T1000 (cell line): ENCODE measurements at regions not wholly inside any gene's neighbourhood (a gene's known extent, or its start where the extent isn't known, plus 50 kb on each side); places are given as distances from the start of the nearest gene placed in this dataset.
"Not testable (repeated sequence)": the region's sequence is repeated elsewhere in the genome, so short reads cannot be mapped to it uniquely, and the experiment has no call there.

Source experiments
- DNase-seq: peaks from one replicate; lab custom pipeline; 2025; ENCODE audit warnings: mixed read lengths; lab: John Stamatoyannopoulos, UW

DNA sequence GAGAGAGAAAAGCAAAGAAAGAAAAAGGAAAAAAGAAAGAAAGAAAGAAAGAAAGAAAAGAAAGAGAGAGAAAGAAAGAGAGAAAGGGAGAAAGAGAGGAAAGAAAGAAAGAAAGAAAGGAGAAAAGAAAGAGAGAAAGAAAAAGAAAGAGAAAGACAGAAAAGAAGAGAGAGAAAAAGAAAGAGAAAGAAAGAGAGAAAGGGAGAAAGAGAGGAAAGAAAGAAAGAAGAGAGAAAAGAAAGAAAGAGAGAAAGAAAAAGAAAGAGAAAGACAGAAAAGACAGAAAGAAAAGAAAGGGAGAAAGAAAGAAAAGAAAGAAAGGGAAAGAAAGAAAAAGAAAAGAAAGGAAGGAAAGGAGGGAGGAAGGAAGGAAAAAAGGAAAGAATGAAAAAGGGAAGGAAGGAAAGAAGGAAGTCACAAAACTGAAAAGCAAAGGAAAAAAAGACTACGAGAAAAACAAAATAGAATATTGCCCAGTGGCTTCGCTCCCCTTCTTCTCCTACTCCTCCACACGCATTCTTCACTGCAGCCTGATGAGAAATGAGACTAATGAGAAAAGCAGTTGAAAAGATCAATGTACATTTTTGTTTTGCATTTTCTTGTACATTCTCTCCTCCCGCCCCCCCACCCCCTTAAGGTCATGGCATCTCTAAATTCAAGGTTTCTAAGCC is 170.0 kb downstream of the SOD2 start:
- DNase-seq, result no peak

DNA sequence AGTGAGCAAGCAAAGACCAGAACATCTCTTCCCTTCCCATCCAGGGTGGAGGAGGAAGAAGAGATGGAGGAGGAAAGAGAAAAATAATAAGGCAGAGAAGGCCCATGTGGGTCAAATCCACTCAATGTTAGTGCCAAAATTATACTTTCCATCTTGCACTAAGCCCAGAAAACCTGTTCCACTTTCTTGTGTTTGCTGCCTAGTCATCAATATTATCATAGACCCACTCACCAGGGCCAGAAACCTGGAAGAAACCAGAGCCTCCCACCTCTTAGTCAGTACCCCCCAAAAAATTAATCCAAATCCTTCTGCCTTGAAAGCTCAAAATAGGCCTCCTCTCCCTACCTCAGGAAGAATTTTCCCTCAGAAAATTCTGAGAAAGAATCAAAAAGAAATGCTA is 171.1 kb downstream of the SOD2 start:
- DNase-seq, result no peak

DNA sequence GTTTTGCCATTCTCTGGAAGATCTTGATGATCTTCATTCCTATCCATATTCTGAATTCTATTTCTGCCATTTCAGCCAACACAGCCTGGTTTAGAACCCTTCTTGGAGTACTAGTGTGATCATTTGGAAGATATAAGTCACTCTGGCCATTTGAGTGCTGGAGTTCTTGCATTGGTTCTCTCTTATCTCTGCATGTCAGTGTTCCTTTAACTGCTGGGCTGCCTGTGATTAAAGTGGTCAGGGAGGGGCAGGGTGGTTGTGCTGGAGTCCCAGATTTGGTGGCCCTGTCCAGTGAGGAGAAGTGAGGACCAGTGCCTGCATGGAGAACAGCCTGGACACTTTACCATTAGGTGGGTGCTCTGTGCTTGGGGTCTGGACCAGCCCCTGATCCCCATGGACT is 173.0 kb downstream of the SOD2 start:
- no peak for DNase-seq

DNA sequence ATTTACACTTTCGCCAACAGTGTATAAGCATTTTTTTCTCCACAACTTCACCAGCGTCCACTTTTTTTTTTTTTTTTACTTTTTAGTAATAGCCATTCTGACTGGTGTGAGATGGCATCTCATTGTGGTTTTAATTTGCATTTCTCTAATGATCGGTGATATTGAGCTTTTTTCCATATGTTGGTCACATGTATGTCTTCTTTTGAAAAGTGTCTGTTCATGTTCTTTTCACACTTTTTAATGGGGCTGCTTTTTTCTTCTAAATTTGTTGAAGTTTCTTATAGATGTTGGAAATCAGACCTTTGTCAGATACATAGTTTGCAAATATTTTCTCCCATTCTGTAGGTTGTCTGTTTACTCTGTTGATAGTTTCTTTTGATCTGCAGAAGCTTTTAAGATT is 177.2 kb downstream of the SOD2 start:
- DNase-seq, result not testable (repeated sequence)

DNA sequence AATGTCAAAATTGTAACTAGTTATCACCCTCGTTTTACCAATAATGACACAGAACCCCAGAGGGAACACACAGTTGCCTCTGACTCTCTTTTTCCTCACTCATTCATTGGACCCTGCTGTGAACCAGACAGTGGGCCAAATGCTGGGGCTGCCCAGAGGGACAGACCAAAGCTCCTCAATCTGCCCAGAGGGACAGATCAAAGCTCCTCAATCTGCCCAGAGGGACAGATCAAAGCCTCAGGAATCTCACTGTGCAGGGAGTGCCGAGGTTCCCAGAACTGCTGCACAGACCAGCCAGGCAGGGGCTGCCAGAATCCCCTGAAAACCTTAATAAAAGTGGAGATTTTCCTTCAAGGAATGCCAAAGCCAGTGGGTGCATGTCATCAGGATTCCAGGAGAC is 179.1 kb downstream of the SOD2 start:
- DNase-seq, result peak; percentile 11

DNA sequence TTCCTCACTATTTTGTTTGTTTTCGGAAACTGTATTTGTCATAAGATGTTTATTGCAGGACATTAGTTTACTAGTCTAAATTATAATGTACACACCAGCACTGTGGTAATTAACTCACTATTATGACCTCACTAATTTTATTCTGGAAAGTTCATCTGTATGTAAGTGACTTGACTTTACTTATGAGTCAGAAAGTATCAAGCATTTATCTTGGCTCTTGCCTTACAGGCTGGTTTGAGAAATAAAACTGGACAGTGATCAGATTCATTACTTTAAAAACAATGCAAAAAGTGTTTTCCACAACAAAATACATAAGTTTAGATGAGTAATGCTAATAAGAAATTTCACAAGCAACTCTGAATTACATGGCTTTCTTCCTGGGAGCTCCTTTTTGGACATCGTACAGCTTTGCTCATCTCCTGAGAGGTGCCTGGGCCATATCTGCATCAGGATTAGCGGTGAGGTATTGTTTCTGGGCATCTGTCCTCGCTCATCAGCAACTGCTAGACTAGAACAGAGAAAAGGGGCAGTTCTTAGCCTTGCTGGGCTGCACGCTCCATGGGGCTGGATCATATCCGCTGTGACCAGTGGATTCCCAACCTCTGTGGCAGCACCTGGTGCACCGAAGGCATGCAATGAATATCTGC is 179.8 kb downstream of the SOD2 start:
- DNase-seq, result no peak

DNA sequence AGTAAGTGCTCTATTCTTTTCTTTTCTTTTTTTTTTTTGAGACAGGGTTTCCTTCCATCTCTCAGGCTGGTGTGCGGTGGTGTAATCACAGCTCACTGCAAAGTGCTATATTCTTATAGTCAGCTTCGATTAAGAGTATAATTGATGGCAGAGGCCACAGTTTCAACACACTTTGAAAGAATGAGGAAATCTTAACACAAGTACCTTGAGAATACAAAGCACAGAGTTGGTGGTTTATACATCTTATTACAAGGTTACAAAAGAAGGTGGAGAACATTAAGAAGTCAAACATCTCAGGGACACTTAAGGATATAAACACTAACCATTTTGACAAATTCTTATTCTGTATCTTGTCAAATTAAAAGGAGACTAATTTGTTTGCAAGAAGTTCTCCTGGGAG is 180.5 kb downstream of the SOD2 start:
- no peak for DNase-seq

DNA sequence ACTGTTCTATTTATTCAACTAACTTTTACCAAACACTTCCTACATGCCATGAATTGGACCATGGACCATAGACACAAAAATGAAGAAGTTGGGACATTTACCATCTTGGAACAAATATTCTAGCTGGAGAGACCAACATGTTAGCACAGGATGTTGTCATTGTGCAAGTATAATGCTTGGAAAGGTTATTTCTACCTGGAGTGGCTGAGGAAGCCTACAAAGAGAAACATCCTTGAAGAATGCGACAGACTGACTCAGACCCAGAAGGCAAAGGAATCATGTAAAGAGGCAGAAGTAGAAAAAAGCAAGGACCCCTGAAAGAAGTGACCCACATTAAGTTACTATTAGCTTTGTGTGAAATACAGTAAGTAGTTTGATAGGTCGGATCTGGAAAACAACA is 180.9 kb downstream of the SOD2 start:
- no peak for DNase-seq

DNA sequence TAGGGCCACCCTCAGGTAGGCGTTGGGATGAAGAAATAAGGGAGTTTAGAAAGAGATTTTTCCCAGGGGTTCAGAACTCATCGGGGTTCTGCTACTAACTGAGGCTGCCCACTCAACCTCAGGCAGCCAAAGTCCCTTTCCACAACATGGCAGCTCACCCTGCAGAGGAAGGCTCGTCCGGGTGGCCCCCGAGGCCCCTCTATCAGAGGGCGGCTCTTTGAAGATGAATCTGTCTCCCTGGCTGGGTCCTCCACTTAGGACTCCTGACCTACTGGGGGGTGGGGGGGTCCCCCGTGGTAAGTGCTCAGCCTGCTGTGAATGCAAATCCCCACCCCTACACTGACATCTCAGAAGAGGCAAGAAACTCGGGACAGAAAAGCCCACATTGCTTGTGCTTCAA is 182.9 kb downstream of the SOD2 start:
- no peak for DNase-seq

DNA sequence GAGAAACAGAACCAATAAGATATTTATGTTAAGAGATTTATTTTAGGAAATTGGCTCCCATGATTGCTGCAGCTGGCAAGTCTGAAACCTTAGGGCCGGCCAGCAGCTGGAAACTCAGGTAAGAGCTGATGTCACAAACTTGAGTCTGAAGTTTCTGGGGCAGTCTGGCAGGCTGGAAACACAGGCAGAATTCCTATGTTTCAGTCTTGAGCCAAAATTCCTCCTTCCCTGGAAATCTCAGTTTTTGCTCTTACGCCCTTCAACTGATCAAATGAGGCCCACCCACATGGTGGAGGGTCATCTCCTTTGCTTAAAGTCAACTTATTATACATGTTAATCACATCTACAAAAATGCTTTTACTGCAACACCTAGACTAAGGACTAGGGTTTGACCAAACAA is 184.1 kb downstream of the SOD2 start:
- no peak for DNase-seq

DNA sequence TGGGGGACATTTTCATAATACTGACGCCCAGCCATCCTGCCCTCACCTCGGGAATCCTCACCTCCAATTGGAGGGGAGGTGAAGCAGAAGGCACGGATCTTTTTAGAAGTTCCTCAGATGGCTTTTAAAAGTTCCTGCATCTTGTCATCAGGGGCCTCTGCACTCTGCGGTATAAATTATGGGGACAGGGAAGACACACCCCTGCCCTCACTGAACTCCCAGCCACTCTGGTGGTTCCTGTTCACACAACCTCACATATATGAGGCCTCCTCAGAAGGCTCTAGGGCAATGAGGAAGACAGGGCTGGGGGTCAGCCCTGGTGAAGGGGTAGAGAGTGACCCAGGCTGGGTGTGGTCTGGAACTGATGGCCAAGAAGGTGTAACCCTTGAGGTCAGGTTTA is 187.0 kb downstream of the SOD2 start:
- no peak for DNase-seq

DNA sequence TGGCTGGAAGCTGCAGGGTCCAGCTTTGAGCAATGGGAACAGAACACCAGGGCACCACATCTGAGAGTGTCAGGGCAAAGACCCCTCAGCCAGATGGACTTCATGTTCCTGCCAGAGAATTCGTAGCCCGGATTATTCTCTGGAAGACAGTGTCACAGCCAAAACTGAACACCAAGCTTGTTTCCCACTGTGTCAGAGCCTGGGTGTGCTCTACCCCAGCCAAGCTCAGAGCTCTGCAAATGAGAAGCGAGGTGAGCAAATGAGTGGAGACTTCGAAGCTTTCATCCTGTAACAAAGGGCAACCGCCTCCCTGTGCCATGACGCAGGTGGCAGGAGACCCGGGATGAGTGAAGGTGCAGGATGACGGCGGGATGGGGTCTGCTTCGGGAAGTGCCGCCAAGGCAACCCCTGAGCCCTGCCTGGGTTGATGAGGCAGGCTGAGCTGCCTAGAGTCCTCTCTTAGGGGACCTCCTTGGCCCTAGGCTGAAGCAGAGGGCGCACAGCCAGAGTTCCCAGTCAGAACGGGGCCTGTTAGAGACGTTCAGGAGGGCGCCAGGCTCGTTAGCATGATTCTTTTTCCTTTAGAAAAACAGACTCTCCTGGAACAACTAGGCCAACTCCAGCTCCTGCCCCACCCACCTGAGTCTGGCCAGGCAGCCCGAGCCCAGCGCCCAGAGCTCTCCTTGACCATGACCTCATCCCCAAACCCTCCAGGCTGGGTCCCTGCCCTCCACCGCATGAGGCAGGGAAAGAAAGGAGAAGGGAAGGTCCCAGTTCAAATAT is 187.7 kb downstream of the SOD2 start:
- no peak for DNase-seq

DNA sequence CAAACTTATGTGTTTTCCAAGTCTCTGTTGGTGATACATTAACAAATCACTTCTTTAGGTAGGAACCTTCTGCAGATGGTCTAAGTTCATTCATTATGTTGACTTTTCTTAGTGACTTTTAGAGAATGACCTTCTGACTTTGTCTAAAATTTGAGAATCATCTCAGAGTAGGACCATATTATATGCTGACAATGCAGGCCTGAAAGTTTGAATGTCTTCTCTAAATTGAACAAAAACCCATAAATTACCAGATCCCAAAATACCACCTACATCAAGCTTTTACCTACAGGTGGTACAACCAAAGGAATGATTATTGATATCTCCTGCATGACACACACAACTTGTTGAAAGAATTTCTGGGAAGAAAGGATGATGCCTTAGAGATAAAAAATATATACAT is 191.5 kb downstream of the SOD2 start:
- no peak for DNase-seq

DNA sequence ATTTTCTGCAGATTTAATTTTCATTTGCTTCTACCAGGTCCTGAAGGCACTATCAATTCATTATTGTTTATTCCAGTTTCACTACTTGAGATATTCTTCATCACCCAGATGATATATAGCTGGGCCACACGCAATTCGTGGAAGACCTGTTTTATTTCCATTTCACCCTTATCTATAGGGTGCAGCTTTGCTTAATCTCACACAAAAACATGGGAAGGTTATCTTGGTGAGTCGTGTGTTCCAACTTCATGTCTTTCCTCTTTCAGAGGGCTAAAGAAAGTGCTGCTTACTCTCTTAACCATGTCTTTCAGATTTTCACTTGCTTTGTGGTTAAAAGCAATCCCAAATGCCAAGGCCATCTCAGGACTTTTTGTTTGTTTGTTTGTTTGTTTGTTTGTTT is 194.0 kb downstream of the SOD2 start:
- DNase-seq, result no peak

DNA sequence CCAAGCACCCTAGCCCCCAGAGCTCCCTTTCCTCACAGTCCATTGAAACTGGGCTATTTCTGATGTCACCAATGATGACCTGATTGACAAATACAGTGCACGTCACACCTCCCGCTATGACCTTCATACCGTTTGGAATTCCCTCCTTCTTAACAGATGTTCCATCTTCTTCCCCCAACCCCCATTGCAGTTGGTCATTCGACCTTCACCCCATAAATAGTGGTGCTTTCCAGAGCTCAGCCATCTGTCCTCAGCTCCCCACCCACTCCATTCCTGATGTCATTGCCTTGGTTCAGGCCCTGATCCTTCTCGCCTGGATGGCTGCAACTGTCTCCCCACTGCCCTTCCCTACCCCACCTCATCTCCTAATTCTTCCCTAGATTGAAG is 198.5 kb downstream of the SOD2 start:
- DNase-seq, result no peak

DNA sequence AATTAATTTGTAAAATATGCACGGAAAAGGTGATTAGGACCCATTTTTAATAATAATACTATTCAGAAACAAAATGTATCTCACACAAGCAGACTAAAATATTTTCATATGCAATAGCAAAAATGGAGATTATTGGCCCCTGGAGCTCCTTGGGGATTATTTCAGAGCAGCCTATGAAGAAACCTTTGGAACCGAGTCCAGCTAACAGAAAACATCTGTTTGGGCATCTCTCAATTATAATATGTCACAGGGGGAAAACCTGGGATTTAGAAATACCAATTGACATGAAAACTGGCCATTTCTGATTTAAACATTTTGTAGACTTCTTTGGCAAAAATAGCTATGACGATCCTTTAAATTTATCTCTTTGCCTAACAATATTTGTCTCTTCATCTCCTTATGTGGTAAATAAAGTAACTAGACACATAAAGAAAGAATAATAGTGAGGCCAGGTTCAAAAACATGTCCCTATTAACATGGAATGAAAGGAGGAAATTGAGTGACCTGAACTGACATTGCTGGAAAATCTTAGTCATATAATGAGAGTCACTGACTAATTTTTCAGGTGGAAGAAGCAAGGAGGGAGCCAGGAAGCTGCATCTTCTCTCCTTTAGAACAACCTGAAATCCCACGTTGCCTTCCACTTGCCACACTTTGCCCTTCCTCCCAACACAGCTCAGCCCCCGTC is 199.0 kb downstream of the SOD2 start:
- no peak for DNase-seq

DNA sequence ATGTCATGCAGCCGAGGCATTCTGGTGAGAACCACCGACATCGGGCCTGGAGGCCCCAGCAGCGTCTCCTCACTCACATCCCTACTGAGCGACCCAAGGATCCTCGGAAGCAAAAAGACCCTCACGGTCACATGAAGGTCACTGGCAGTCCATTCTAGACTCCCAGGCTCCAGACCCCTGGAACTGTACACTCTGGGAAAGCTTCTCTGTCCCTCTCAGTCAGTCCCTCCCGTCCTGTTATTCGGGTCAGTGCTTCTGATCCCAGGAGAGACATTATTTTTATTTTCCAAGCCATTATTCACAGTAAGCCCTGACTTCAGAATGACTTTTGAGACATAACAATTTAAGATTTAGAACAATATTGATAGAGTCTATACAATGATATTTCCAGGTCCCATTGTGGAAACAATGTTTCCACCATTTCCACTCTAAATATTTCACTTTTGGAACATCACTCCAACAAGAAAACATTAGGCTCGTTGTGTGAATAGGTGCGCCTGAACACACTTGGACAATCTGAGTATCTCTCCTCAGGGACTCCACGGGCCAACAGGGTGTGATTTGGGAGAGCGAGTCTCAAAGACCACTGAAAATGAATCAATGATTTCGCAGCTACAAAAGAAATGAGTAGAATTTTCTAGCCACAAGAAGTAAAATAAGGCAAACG is 199.7 kb downstream of the SOD2 start:
- DNase-seq, result no peak

DNA sequence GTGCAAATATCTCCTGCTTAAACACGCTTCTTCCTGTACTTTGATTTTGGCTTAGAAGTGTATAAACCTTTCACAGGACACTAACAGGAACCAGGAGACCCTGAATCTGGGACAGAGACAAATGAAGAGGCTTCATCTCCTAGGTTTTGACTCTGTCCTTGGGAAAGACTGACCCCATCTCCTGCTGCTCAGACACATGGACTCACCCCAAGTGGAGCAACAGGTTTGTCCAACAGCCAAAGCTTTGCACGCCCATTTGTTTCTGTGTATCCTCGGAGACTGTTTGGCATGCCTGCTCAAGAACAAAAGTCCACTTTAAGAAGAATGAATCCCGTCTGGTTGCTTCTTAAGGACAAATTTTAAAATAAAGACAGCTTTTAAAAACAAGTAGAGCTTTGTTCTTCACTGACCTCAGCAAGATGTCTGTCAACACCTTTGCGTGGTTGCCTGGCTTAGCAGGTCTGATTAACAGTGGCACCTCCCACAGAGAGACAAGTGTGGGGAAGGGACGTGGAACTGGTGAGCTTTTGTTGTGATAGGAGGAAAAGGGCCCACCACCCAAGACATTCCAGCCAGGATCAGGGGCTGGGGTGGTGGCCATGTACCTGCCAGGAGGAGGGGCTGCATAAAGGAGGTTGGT is 202.6 kb downstream of the SOD2 start:
- no peak for DNase-seq

DNA sequence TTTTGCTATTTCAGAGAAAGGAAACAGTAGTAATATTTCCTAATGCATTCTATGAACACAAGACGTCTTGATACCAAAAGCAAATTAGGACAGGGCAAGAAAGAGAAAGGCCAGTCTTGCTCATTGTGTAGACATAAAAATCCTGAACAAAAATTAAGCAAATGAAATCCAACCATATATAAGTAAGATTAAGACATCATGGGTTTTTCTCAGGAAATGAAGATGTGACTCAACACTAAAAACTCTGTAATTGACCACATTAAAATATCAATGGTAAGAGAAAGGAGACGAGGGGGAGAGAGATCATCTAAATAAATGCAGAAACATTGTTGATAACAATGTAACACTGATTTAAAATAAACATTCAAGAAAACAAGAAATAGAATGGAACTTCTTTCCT is 205.4 kb downstream of the SOD2 start:
- no peak for DNase-seq

DNA sequence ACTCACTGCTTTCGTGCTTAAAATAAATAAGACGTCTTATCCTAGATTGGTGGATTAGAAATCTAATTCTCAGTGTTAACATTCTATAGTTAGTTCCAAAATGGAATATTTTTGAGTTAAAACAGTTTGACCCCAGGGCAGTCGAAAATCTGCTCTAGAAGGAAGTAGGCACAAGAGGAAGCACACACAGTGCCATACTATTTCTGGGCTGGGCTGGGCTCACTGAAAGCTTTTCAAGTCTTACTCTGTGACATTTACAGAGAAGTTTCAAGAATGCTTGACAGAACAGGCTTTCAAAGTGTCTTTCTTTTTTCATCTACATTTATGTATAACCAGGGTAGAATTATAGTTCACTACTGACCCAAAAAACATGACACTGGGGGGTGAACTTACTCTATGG is 209.8 kb downstream of the SOD2 start:
- DNase-seq, result no peak

DNA sequence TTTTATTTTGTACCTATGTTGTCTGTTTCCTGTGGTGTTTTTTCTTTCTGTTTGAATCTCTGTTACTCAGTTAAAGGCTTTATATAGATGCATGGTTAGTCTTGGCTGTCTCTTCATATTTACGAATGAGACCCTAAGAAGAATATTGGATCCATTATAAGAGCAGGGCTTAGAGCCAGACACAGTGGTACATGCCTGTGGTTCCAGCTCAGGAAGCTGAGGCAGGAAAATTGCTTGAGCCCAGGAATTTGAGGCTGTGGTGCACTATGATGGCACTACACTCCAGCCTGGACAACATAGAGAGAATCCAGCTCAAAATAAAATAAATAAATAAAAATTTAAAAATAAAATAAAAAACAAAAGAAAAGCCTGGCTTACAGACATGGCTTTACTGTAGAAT is 211.1 kb downstream of the SOD2 start:
- no peak for DNase-seq

DNA sequence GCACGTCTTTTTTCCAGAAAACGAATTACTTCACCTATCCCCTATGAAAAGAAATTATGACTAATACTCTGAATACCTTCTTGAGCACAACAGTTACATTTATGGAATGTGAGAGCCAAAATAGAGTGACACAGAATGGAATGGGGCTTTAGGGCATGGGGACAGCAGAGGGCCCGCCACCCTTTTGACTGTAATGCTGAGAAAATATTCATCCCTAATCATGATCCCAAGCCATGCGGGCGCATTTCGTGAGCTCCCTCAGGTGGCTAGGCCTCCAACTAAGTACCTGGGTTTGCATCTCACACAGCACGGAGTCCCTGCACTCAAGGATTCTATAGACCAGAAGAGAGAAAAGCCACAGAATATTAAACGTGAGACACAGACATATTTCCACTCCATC is 212.6 kb downstream of the SOD2 start:
- DNase-seq, result no peak
